ENCODE measurements at regions not wholly inside any gene's neighbourhood (a gene's known extent, or its start where the extent isn't known, plus 50 kb on each side); places are given as distances from the start of the nearest gene placed in this dataset.

- FAIRE-seq = no peak
Measured at GRCh38 chr9:32319312-32319929, 65.0 kb upstream of the ACO1 start.

GRCh38 chr9:32322622-32323021 is 61.8 kb upstream of the ACO1 start:
- no peak for FAIRE-seq

GRCh38 chr9:32326146-32326545 is 58.3 kb upstream of the ACO1 start:
- FAIRE-seq = no peak

GRCh38 chr9:32331240-32331639 is 53.2 kb upstream of the ACO1 start:
- no peak for FAIRE-seq

GRCh38 chr9:32334112-32334511 is 50.3 kb upstream of the ACO1 start:
- no peak for FAIRE-seq

Data from islet of Langerhans (tissue), 1 donor.